ENCODE measurements at regions not wholly inside any gene's neighbourhood (a gene's known extent, or its start where the extent isn't known, plus 50 kb on each side); places are given as distances from the start of the nearest gene placed in this dataset.

- Histone ChIP-seq H3K27me3 (no peaks in the 10 kb centered on the region), H3K4me1 (ENCODE audit: insufficient read depth) (no peaks in the 10 kb centered on the region), H3K36me3 (replicated peaks; ENCODE audit: insufficient read depth, low read depth) (peaks cover 3% of the 10 kb centered on the region), H3K4me3 (no peak overlapping the region), H3K4me2 (no peak overlapping the region), H2AFZ (no peak overlapping the region), H3K9me2 (replicated peaks; ENCODE audit: insufficient read depth) (no peaks in the 10 kb centered on the region), H3K9me3 (ENCODE audit: low read depth) (no peaks in the 10 kb centered on the region), H3K79me2 (no peaks in the 10 kb centered on the region), H3K27ac (no peak overlapping the region), H4K20me1 (ENCODE audit: insufficient read depth, poor library complexity, severe bottlenecking) (no peaks in the 10 kb centered on the region)
- 77% methylated on average over 1 of the region's 1 CpG for WGBS (ENCODE audit: low lambda C conversion rate, missing lambda C conversion rate)
- no peak for DNase-seq (ENCODE audit: low spot score)
- no peak for TF ChIP-seq EZH2 (IDR thresholded peaks at IDR 0.05; ENCODE audit: borderline replicate concordance)
- TF ChIP-seq, protein P1, sequence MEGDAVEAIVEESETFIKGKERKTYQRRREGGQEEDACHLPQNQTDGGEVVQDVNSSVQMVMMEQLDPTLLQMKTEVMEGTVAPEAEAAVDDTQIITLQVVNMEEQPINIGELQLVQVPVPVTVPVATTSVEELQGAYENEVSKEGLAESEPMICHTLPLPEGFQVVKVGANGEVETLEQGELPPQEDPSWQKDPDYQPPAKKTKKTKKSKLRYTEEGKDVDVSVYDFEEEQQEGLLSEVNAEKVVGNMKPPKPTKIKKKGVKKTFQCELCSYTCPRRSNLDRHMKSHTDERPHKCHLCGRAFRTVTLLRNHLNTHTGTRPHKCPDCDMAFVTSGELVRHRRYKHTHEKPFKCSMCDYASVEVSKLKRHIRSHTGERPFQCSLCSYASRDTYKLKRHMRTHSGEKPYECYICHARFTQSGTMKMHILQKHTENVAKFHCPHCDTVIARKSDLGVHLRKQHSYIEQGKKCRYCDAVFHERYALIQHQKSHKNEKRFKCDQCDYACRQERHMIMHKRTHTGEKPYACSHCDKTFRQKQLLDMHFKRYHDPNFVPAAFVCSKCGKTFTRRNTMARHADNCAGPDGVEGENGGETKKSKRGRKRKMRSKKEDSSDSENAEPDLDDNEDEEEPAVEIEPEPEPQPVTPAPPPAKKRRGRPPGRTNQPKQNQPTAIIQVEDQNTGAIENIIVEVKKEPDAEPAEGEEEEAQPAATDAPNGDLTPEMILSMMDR (IDR thresholded peaks at IDR 0.05; ENCODE audit: poor library complexity), result no peak
- no peak for TF ChIP-seq EZH2phosphoT487 (IDR thresholded peaks at IDR 0.05; ENCODE audit: low read depth, severe bottlenecking, unreplicated experiment)
Measured at GRCh38 chr2:212897296-212897695, 254.1 kb downstream of the IKZF2 start.

GRCh38 chr2:212894026-212894425 is 257.4 kb downstream of the IKZF2 start:
- no peaks in the 10 kb centered on the region for H3K9me2 ChIP-seq (replicated peaks; ENCODE audit: insufficient read depth)
- H3K27me3 ChIP-seq, result no peaks in the 10 kb centered on the region
- H3K4me2 ChIP-seq, result no peak overlapping the region
- H3K36me3 ChIP-seq (replicated peaks; ENCODE audit: insufficient read depth, low read depth), result no peaks in the 10 kb centered on the region
- H3K4me1 ChIP-seq (ENCODE audit: insufficient read depth), result no peaks in the 10 kb centered on the region
- no peaks in the 10 kb centered on the region for H4K20me1 ChIP-seq (ENCODE audit: insufficient read depth, poor library complexity, severe bottlenecking)
- H3K79me2 ChIP-seq, result no peaks in the 10 kb centered on the region
- 77% methylated on average over 1 of the region's 1 CpG for WGBS (ENCODE audit: low lambda C conversion rate, missing lambda C conversion rate)
- no peak overlapping the region for H3K4me3 ChIP-seq
- H3K9me3 ChIP-seq (ENCODE audit: low read depth), result no peaks in the 10 kb centered on the region
- DNase-seq (ENCODE audit: low spot score), result no peak
- H2AFZ ChIP-seq, result no peak overlapping the region
- no peak overlapping the region for H3K27ac ChIP-seq
- TF ChIP-seq EZH2 (IDR thresholded peaks at IDR 0.05; ENCODE audit: borderline replicate concordance) (no peak), EZH2phosphoT487 (IDR thresholded peaks at IDR 0.05; ENCODE audit: low read depth, severe bottlenecking, unreplicated experiment) (no peak)
- TF ChIP-seq, protein P1 (IDR thresholded peaks at IDR 0.05; ENCODE audit: poor library complexity), result no peak

DNA sequence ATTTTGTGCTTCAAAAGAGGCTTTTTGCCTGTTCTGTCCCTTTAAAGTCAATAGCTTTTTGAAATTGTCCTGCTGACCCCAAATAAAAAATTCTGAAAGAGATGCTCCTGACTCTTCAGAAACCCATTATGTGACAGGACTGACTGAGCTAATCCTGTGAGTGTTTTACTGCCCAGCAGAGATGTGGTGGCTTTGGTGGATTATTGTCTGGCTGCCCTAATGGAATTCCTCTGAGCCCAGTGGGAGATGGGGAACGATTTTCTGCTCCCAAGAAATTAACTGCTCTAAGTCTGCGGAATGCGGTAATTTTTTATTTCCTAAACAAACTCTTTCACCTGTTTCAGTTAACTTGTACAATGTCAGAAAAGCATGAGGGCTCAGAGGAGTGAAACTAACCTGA is 258.2 kb downstream of the IKZF2 start:
- Histone ChIP-seq H3K27ac (no peak overlapping the region), H3K4me2 (no peak overlapping the region), H3K36me3 (replicated peaks; ENCODE audit: insufficient read depth, low read depth) (no peaks in the 10 kb centered on the region), H3K9me3 (ENCODE audit: low read depth) (no peaks in the 10 kb centered on the region), H3K4me3 (no peak overlapping the region), H3K4me1 (ENCODE audit: insufficient read depth) (no peaks in the 10 kb centered on the region), H3K79me2 (no peaks in the 10 kb centered on the region), H2AFZ (no peak overlapping the region), H3K27me3 (no peaks in the 10 kb centered on the region), H4K20me1 (ENCODE audit: insufficient read depth, poor library complexity, severe bottlenecking) (no peaks in the 10 kb centered on the region), H3K9me2 (replicated peaks; ENCODE audit: insufficient read depth) (no peaks in the 10 kb centered on the region)
- WGBS (ENCODE audit: low lambda C conversion rate, missing lambda C conversion rate), result 41% methylated on average over 3 of the region's 3 CpGs
- TF ChIP-seq EZH2phosphoT487 (IDR thresholded peaks at IDR 0.05; ENCODE audit: low read depth, severe bottlenecking, unreplicated experiment), result no peak
- TF ChIP-seq, protein P1 (IDR thresholded peaks at IDR 0.05; ENCODE audit: poor library complexity), result no peak
- no peak for TF ChIP-seq EZH2 (IDR thresholded peaks at IDR 0.05; ENCODE audit: borderline replicate concordance)
- no peak for DNase-seq (ENCODE audit: low spot score)

DNA sequence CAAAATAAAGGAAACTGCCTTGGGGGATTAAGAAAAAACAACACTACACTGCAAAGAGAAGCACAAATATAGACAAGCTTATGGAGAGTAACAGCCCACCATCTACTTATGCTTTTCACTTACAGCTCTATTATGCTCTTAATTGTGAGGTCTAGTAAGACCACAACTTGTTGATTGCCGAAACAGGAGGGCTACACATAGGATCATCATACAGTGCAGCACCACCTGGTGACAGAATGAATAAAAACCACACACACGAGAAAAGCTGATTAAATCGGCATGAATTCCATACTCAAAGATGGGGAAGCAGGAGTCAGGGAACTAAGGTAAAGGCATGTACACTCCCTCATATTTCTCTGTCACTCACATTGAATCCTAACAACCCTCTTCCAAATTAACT is 259.2 kb downstream of the IKZF2 start:
- Histone ChIP-seq H3K27ac (no peak overlapping the region), H4K20me1 (ENCODE audit: insufficient read depth, poor library complexity, severe bottlenecking) (no peaks in the 10 kb centered on the region), H3K4me2 (no peak overlapping the region), H3K9me2 (replicated peaks; ENCODE audit: insufficient read depth) (no peaks in the 10 kb centered on the region), H3K27me3 (no peaks in the 10 kb centered on the region), H3K36me3 (replicated peaks; ENCODE audit: insufficient read depth, low read depth) (no peaks in the 10 kb centered on the region), H3K9me3 (ENCODE audit: low read depth) (no peaks in the 10 kb centered on the region), H3K4me1 (ENCODE audit: insufficient read depth) (no peaks in the 10 kb centered on the region), H3K79me2 (no peaks in the 10 kb centered on the region), H3K4me3 (no peak overlapping the region), H2AFZ (no peak overlapping the region)
- DNase-seq (ENCODE audit: low spot score), result peak; percentile 18
- TF ChIP-seq EZH2phosphoT487 (IDR thresholded peaks at IDR 0.05; ENCODE audit: low read depth, severe bottlenecking, unreplicated experiment), result no peak
- TF ChIP-seq, protein P1 (IDR thresholded peaks at IDR 0.05; ENCODE audit: poor library complexity), result peak; percentile 44
- no peak for TF ChIP-seq EZH2 (IDR thresholded peaks at IDR 0.05; ENCODE audit: borderline replicate concordance)
- WGBS (ENCODE audit: low lambda C conversion rate, missing lambda C conversion rate), result 54% methylated on average over 3 of the region's 3 CpGs
